Left forelimb (tissue), 1 donor: ENCODE measurements at regions not wholly inside any gene's neighbourhood (a gene's known extent, or its start where the extent isn't known, plus 50 kb on each side); places are given as distances from the start of the nearest gene placed in this dataset.
A peak's percentile ranks its signal among the peaks of the same experiment; 100 is the strongest.
"Not testable (repeated sequence)": the region's sequence is repeated elsewhere in the genome, so short reads cannot be mapped to it uniquely, and the experiment has no call there.

Source experiments
- DNase-seq: peaks from one replicate; pipeline ENCODE4 v3.0.0-alpha.2; 2018; ENCODE audit warnings: low spot score

GRCh38 chr7:65251851-65252620 lies 121.6 kb upstream of the ZNF92 start:
- DNase-seq, result peak; percentile 79

- no peak for DNase-seq
These were observed 122.8 kb upstream of the ZNF92 start for GRCh38 chr7:65250697-65251395.

- DNase-seq, result no peak
These were observed 123.4 kb upstream of the ZNF92 start for GRCh38 chr7:65250216-65250615.

DNA sequence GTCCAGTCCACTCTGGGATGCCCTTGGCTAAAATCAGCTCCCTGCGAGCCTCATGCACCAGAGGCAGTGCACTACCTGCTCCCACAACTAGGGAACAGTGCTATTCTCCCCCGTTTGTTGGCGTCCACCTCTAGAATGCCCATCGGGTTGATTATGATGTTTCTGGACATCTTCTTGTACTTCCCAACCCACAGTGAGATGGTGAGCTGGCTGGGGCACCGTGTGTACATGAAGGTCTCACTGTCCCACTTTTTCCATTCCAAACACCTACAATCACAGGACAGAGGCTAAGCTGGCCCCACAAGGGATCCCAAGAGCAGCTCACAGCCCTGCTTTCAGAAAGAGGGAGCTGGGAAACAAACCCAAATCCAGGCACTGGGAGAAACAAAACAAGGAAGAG lies 126.2 kb upstream of the ZNF92 start:
- no peak for DNase-seq

- peak; percentile 82 for DNase-seq
These were observed 133.8 kb upstream of the ZNF92 start for GRCh38 chr7:65239707-65240352.

GRCh38 chr7:65239324-65239706 lies 134.3 kb upstream of the ZNF92 start:
- DNase-seq, result no peak

- no peak for DNase-seq
These were observed 134.9 kb upstream of the ZNF92 start for GRCh38 chr7:65238785-65239184.

GRCh38 chr7:65235586-65235985 lies 138.1 kb upstream of the ZNF92 start:
- no peak for DNase-seq

DNA sequence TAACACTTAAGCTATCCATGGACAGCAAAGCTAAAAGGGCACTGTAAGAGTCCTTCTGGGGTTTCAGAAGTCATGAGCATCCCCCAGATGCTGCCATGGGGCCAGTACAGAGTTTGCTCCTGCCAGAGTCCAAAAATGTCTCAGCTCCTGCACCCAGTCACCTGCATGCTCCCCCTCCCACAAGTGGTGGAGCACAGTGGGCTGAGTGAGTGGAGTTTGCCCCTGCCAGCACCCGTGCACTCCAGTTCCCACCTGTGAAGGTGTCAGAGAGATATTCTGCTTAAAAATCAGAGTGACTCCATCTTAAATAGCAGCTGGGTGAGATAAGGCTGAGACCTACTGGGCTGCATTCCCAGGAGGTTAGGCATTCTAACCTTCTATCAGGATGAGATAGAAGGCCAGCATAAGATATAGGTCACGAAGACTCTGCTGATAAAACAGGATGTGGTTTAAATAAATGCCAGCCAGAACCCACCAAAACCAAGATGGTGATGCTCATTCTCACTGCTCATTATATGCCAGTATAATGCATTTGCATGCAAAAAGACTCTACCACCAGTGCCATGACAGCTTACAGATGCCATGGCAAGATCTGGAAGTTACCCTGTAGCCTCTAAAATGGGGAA lies 140.1 kb upstream of the ZNF92 start:
- no peak for DNase-seq

DNA sequence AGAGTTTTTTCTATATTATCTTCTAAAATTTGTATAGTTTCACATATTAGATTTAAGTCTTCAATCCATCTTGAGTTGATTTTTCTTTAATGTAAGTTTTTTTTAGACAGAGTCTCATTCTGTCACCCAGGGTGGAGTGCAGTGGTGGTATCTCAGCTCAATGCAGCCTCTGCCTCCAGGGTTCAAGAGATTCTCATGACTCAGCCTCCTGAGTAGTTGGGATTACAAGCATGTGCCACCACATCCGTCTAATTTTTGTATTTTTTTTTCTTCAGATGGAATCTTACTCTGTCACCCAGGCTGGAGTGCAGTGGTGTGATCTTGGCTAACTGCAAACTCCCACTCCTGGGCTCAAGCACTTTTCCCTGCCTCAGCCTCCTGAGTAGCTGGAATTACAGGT lies 143.4 kb upstream of the ZNF92 start:
- DNase-seq, result no peak

DNA sequence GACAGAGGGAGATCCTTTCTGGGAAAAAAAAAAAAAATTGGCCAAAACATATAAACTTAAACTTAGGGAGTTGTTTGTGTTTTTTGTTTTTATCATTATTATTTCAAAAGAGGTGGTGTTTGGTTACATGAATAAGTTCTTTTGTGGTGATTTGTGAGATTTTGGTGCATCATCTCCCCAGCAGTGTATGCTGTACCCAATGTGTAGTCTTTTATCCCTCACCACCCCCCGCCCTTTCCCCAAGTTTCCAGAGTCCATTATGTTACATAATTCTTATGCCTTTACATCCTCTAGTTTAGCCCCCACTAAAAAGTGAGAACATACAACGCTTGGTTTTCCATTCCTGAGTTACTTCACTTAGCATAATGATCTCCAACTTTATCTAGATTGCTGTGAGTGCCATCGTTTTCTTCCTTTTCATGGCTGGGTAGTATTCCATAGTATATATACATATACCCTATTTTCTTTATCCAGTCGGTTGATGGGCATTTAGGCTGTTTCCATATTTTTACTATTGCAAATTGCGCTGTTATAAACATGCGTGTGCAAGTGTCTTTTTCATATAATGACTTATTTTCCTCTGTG lies 148.1 kb upstream of the ZNF92 start:
- no peak for DNase-seq

DNA sequence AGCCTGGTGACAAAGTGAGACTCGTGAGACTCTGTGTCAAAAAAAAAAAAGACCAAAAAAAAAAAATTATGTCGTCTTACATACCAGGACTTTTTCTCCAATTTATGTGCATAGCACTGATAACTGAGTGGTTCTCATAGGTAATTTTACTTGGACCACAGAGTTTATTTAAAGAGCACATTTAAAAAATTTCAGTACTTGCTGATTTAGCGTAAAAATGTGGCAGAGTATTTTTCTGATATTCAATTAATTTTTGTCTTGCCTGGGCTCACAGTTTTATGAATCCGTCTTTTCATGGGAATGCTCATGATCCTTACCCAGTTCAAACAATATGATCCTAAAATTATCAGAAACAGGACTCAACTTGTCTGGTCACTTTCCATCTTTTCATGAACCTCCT lies 151.0 kb upstream of the ZNF92 start:
- DNase-seq, result no peak

GRCh38 chr7:65221683-65222082 lies 152.0 kb upstream of the ZNF92 start:
- DNase-seq, result no peak

GRCh38 chr7:65219623-65220022 lies 154.0 kb upstream of the ZNF92 start:
- no peak for DNase-seq

- no peak for DNase-seq
These were observed 157.2 kb upstream of the ZNF92 start for GRCh38 chr7:65216469-65216868.

GRCh38 chr7:65213260-65213659 lies 160.4 kb upstream of the ZNF92 start:
- DNase-seq, result not testable (repeated sequence)

DNA sequence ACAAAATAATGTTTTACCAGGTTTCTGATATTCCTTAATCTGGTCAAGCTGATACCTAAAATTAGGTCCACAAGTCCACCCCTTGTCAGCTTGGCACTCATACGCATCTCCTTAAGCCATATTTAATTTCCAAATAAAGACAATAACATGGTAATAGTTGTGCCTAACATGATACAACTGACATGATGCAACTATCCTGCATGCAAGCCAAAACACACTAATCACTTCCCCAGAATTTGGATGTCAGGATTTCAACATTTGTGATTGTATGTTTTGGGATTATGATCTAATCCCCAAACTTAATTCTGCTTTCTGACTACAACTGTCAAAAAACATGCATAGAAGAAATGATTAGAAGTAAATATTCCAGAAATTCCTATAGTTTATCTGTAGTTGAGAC lies 174.4 kb upstream of the ZNF92 start:
- not testable (repeated sequence) for DNase-seq

DNA sequence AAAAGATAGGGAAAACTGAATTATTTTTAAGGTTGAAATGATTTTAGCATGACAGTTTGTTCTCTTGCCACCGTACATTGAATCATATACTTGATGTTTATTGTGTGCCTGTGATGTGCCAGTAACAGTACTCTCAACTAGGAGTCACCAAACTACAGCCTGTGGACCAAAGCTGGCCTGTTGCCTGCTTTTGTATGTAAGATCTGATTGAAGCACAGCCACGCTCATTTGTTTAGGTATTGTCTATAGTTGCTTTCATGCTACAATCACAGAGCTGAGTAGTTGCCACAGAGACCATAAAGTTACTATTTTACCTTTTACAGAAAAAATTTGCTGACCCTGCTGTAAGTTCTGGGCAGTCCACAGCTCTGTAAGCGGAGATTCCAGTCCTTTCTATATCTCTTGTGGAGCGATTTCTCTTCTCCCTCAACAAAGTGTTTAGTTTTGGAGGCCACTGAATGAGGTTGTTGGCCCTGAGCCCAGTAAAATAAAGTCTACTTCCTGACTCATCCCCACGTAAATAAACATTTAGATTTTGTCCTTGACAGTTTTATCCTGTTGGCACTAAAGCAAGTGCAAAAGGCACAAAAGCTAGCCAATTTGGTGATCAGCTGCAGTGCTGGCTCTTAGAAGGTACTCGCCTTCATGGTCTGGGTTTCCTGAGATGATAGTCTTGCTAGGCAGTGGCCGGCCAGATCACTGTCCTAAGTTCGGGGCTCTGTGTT lies 180.2 kb upstream of the ZNF92 start:
- not testable (repeated sequence) for DNase-seq

DNA sequence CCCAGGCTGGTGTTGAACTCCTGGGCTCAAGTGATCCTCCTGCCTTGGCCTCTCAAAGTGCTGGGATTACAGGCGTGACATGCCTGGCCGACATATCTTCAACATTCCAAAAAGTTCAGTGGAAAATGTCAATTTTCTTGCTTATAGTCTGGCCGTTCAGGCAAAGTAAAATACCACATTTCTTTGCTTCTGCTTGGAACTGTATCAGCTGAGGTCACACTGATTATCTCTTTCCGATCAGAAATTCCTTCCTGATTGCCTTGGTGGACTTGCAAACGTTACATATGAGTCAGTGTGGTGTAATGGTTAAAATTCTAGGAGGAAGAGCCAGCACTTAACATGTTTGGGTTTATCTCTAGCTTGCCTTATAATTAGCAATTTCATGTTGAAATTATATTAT lies 170.6 kb upstream of the ERV3-1 start:
- DNase-seq, result not testable (repeated sequence)

- not testable (repeated sequence) for DNase-seq
These were observed 143.6 kb upstream of the ERV3-1 start for GRCh38 chr7:65150105-65150504.

DNA sequence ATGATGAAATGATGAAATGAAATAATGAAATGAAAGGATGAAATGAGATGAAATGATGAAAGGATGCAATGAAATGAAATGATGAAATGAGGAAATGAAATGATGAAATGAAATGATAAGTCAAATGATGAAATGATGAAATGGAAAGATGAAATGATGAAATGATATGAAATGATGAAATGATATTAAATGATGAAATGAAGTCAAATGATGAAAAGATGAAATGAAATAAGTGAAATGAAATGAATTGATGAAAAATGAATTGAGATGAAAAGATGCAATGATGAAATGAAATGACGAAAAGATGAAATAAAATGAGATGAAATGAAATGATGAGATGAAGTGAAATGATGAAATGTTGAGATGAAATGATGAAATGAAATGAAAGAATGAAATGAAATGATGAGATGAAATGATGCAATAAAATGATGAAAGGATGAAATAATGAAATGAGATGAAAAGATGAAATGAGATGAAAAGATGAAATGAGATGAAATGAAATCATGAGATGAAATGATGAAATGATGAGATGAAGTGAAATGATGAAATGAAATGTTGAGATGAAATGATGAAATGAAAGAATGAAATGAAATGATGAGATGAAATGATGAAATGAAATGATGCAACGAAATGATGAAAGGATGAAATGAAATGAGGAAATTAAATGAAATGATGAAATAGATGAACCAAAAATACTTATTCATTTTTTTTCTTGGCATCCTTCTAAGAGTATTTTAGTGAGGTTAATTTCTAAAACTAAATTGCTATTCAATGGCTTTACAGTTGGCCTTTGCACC lies 139.8 kb upstream of the ERV3-1 start:
- not testable (repeated sequence) for DNase-seq
